ENCODE measurements at regions not wholly inside any gene's neighbourhood (a gene's known extent, or its start where the extent isn't known, plus 50 kb on each side); places are given as distances from the start of the nearest gene placed in this dataset.

- TF ChIP-seq KAT2A (conservative IDR thresholded peaks at IDR 0.05; ENCODE audit: control insufficient read depth, low read depth, low read length) = no peak
- no peak for TF ChIP-seq MYC (IDR thresholded peaks at IDR 0.05; ENCODE audit: insufficient read depth, insufficient read length, insufficient replicate concordance, low read length, severe bottlenecking)
- no peak for TF ChIP-seq SMAD1 (IDR thresholded peaks at IDR 0.05; ENCODE audit: low read depth, partially characterized antibody)
Measured at GRCh38 chr16:49919327-49919726, 63.4 kb upstream of the ZNF423 start (continued).

DNA sequence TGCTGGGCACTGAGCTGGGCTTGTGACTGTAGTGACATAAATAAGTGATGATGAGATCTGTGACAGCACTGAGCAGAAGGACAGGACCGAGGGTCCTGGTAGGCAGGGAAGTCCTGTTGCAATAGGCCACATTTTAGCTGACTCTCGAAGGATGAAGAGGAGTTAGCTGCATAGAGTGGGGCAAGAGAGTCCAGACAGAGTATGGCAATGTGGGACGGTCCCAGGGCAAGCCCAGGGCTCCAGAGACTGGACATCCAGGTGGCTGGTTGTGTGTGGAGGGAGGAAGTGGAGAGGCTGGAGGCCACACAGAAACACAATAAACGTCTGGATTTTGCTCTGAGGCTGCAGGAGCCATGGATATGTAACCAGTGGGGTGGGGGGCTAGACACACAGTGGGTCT lies 64.5 kb upstream of the ZNF423 start:
- H3K27me3 ChIP-seq (replicated peaks in 1 of 2; ENCODE audit: control insufficient read depth in 2 of 2, insufficient read depth in 2 of 2, low read length in 1 of 2) = no peaks in the 10 kb centered on the region
- BruUV-seq (replicated peaks) = no TSS peak
- no peak overlapping the region for H3K4me2 ChIP-seq (ENCODE audit: control insufficient read depth, insufficient read depth)
- no peaks in the 10 kb centered on the region for H3K36me3 ChIP-seq (ENCODE audit: control insufficient read depth in 2 of 2, insufficient read depth in 2 of 2, low read length in 1 of 2)
- no peaks in the 10 kb centered on the region for H4K20me1 ChIP-seq (ENCODE audit: control insufficient read depth, insufficient read depth)
- ChIA-PET CTCF (interaction anchor here (1.0 kb wide), 1 partner anchor 63 kb away, joined by 3 read pairs; no protein-coding TSS in a partner anchor), RAD21 (ENCODE audit: unreplicated experiment) (no interaction called here), SMC1A (ENCODE audit: uncharacterized antibody, unreplicated experiment) (no interaction called here), POLR2A (no interaction called here)
- intact Hi-C loops (cut with micrococcal nuclease; ENCODE audit: unreplicated experiment) (loop anchor here (5.0 kb wide), 2 partner anchors 428 to 513 kb away; no protein-coding TSS in a partner anchor), in situ Hi-C loops (cut with MboI) (no loop called here)
- no peak overlapping the region for H3K4me3 ChIP-seq
- no peak overlapping the region for H3K27ac ChIP-seq (ENCODE audit: control insufficient read depth, insufficient read depth)
- no peak for DNase-seq (ENCODE audit: low read depth, low spot score)
- FAIRE-seq = no peak
- no peaks in the 10 kb centered on the region; the same call in 2 of the 3 replicates for H3K9me3 ChIP-seq (replicated peaks; ENCODE audit: control insufficient read depth, insufficient read depth, low read length)
- H3K79me2 ChIP-seq (ENCODE audit: control insufficient read depth, insufficient read depth, low read length) = no peaks in the 10 kb centered on the region
- H2AFZ ChIP-seq (ENCODE audit: control insufficient read depth, low read depth, low read length) = no peak overlapping the region
- ATAC-seq = no peak
- 1% methylated on average over 4 of the region's 4 CpGs for WGBS (ENCODE audit: insufficient coverage, insufficient replicate concordance, low lambda C conversion rate, missing lambda C conversion rate)
- no peaks in the 10 kb centered on the region; the same call in 1 of the 2 replicates for H3K4me1 ChIP-seq (ENCODE audit: control insufficient read depth, insufficient read depth, low read length)
- no peak overlapping the region for H3K9ac ChIP-seq (ENCODE audit: control insufficient read depth, insufficient read depth, low read length)
- no peak for TF ChIP-seq BHLHE40 (IDR thresholded peaks at IDR 0.05; ENCODE audit: borderline replicate concordance in 1 of 2, low read depth in 2 of 2, low read length in 1 of 2)
- no peak for TF ChIP-seq BCL11A (IDR thresholded peaks at IDR 0.05; ENCODE audit: low read depth, low read length)
- no peak for TF ChIP-seq TARDBP (IDR thresholded peaks at IDR 0.05; ENCODE audit: borderline replicate concordance)
- TF ChIP-seq, protein P1, sequence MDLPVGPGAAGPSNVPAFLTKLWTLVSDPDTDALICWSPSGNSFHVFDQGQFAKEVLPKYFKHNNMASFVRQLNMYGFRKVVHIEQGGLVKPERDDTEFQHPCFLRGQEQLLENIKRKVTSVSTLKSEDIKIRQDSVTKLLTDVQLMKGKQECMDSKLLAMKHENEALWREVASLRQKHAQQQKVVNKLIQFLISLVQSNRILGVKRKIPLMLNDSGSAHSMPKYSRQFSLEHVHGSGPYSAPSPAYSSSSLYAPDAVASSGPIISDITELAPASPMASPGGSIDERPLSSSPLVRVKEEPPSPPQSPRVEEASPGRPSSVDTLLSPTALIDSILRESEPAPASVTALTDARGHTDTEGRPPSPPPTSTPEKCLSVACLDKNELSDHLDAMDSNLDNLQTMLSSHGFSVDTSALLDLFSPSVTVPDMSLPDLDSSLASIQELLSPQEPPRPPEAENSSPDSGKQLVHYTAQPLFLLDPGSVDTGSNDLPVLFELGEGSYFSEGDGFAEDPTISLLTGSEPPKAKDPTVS (IDR thresholded peaks at IDR 0.05; ENCODE audit: low read depth, low read length) = no peak
- no peak for TF ChIP-seq TCF3 (IDR thresholded peaks at IDR 0.05; ENCODE audit: borderline replicate concordance, insufficient read depth, low read depth, low read length)
- no peak for TF ChIP-seq PAX5 (IDR thresholded peaks at IDR 0.05; ENCODE audit: borderline replicate concordance, low read depth, low read length)
- no peak for TF ChIP-seq HDAC2 (IDR thresholded peaks at IDR 0.05)
- TF ChIP-seq, protein P2, sequence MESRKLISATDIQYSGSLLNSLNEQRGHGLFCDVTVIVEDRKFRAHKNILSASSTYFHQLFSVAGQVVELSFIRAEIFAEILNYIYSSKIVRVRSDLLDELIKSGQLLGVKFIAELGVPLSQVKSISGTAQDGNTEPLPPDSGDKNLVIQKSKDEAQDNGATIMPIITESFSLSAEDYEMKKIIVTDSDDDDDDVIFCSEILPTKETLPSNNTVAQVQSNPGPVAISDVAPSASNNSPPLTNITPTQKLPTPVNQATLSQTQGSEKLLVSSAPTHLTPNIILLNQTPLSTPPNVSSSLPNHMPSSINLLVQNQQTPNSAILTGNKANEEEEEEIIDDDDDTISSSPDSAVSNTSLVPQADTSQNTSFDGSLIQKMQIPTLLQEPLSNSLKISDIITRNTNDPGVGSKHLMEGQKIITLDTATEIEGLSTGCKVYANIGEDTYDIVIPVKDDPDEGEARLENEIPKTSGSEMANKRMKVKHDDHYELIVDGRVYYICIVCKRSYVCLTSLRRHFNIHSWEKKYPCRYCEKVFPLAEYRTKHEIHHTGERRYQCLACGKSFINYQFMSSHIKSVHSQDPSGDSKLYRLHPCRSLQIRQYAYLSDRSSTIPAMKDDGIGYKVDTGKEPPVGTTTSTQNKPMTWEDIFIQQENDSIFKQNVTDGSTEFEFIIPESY (IDR thresholded peaks at IDR 0.05) = no peak
- no peak for TF ChIP-seq HCFC1 (IDR thresholded peaks at IDR 0.05; ENCODE audit: low read length)
- TF ChIP-seq ZNF622 (IDR thresholded peaks at IDR 0.05) = no peak
- no peak for TF ChIP-seq BCLAF1 (IDR thresholded peaks at IDR 0.05)
- TF ChIP-seq MEF2A (IDR thresholded peaks at IDR 0.05; ENCODE audit: insufficient read depth, low read depth, low read length) = no peak
- no peak for TF ChIP-seq TCF7 (IDR thresholded peaks at IDR 0.05; ENCODE audit: borderline replicate concordance)
- TF ChIP-seq FOS (IDR thresholded peaks at IDR 0.05; ENCODE audit: borderline replicate concordance, extremely low read depth, insufficient read length) = no peak

Measured in GM12878 (cell line).